NCI-H1105 (cell line): ENCODE measurements at regions not wholly inside any gene's neighbourhood (a gene's known extent, or its start where the extent isn't known, plus 50 kb on each side); places are given as distances from the start of the nearest gene placed in this dataset.

ENCODE experiments used
- DNase-seq: peaks from one replicate; lab custom pipeline; 2025; lab: John Stamatoyannopoulos, UW

DNA sequence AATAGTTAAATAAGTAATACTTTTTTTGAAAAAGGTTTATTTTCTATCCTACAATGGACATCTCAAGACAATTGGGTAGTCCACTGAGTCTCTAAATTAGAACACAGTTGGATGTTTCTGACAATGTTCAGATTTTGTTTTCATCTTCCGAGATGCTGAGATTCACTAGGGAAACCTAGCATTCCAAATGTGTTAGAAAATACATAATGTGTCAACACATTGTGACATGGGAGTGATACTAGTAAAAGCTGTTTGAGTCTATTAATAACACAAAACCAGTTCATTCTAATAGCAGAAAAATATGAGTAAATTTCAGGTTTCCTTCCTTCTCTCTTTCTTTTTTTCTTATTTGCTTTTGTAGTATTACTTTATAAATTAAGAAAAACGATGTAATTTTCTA is 68.2 kb upstream of the CDH10 start:
- DNase-seq = no peak

DNA sequence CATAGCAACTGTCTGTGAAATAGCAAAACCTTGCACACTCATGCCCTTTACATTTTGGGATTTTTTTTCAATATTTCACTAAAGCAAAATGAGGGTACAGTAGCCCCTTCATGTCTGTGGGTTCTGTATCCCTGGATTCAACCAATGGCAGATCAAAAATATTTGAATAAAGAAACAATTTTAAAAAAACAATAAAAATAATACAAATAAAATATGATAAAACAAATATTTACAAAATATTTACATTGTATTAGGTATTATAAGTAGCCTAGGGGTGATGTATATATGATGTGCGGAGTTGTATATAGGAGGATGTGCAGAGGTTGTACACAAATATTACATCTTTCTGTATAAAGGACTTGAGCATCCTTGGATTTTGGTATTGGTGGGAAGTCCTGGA is 67.3 kb upstream of the CDH10 start:
- DNase-seq = no peak

- no peak for DNase-seq
Observed at GRCh38 chr5:24703934-24704333, 59.2 kb upstream of the CDH10 start.
